ENCODE measurements at regions not wholly inside any gene's neighbourhood (a gene's known extent, or its start where the extent isn't known, plus 50 kb on each side); places are given as distances from the start of the nearest gene placed in this dataset.

DNA sequence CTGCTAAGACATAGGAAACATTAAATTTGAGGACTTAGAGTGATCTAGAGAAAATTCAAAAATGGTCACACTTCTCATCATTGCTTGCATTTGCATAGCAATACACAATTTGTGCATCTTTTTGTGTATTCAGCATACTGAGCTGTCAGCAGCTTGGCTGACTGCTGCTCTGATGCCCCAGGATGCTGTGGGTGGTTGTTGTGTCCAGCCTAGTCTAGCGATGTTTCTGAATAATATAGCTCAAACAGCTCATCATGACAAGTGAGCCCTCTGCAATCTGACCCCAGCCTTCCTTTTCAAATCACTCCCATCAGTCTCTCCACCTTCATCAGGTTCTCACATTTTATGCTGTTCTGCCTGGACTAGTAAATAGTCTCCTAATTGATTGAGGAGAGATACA lies 483.7 kb upstream of the SPHKAP start:
- no peak for TF ChIP-seq NR2F2 (IDR thresholded peaks at IDR 0.05)
- TF ChIP-seq, protein P1, sequence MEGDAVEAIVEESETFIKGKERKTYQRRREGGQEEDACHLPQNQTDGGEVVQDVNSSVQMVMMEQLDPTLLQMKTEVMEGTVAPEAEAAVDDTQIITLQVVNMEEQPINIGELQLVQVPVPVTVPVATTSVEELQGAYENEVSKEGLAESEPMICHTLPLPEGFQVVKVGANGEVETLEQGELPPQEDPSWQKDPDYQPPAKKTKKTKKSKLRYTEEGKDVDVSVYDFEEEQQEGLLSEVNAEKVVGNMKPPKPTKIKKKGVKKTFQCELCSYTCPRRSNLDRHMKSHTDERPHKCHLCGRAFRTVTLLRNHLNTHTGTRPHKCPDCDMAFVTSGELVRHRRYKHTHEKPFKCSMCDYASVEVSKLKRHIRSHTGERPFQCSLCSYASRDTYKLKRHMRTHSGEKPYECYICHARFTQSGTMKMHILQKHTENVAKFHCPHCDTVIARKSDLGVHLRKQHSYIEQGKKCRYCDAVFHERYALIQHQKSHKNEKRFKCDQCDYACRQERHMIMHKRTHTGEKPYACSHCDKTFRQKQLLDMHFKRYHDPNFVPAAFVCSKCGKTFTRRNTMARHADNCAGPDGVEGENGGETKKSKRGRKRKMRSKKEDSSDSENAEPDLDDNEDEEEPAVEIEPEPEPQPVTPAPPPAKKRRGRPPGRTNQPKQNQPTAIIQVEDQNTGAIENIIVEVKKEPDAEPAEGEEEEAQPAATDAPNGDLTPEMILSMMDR (IDR thresholded peaks at IDR 0.05; ENCODE audit: low read depth, low read length, missing input control) = no peak
- TF ChIP-seq, protein P2, sequence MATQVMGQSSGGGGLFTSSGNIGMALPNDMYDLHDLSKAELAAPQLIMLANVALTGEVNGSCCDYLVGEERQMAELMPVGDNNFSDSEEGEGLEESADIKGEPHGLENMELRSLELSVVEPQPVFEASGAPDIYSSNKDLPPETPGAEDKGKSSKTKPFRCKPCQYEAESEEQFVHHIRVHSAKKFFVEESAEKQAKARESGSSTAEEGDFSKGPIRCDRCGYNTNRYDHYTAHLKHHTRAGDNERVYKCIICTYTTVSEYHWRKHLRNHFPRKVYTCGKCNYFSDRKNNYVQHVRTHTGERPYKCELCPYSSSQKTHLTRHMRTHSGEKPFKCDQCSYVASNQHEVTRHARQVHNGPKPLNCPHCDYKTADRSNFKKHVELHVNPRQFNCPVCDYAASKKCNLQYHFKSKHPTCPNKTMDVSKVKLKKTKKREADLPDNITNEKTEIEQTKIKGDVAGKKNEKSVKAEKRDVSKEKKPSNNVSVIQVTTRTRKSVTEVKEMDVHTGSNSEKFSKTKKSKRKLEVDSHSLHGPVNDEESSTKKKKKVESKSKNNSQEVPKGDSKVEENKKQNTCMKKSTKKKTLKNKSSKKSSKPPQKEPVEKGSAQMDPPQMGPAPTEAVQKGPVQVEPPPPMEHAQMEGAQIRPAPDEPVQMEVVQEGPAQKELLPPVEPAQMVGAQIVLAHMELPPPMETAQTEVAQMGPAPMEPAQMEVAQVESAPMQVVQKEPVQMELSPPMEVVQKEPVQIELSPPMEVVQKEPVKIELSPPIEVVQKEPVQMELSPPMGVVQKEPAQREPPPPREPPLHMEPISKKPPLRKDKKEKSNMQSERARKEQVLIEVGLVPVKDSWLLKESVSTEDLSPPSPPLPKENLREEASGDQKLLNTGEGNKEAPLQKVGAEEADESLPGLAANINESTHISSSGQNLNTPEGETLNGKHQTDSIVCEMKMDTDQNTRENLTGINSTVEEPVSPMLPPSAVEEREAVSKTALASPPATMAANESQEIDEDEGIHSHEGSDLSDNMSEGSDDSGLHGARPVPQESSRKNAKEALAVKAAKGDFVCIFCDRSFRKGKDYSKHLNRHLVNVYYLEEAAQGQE (IDR thresholded peaks at IDR 0.05) = no peak
- TF ChIP-seq SP1 (IDR thresholded peaks at IDR 0.05) = no peak

Measured in liver (tissue), 3 donors.